Activated T-cell treated with anti-CD3 and anti-CD28 coated beads, Interleukin-2, amount 50 U/mL, for 4 hours (primary cell): ENCODE measurements at regions not wholly inside any gene's neighbourhood (a gene's known extent, or its start where the extent isn't known, plus 50 kb on each side); places are given as distances from the start of the nearest gene placed in this dataset.

ENCODE experiments used
- ATAC-seq, 2 donors: fragments of 200-7000 bp; cut with Tn5 transposase; one replicate each; pipeline ENCODE4 v1.10.0; 2021
- DNase-seq: peaks from one replicate; pipeline ENCODE4 v3.0.0-alpha.2; 2020
- H3K27me3 Mint-ChIP-seq: one replicate; pipeline ENCODE4 v1.8.0; 2021; ENCODE audit warnings: low read depth, mixed read lengths
- H3K36me3 Mint-ChIP-seq: one replicate; pipeline ENCODE4 v1.8.0; 2022; ENCODE audit warnings: mixed read lengths; ENCODE audit not compliant: insufficient read depth
- H3K4me1 Mint-ChIP-seq: one replicate; pipeline ENCODE4 v1.8.0; 2021; ENCODE audit warnings: low read depth, mixed read lengths
- H3K4me3 Mint-ChIP-seq: one replicate; pipeline ENCODE4 v1.8.0; 2021; ENCODE audit warnings: mild to moderate bottlenecking, moderate library complexity, mixed read lengths
- H3K9me3 Mint-ChIP-seq: one replicate; pipeline ENCODE4 v1.8.0; 2021; ENCODE audit warnings: mixed read lengths

- Mint-ChIP-seq H3K9me3 (no peaks in the 10 kb centered on the region), H3K4me3 (no peak overlapping the region), H3K4me1 (no peaks in the 10 kb centered on the region), H3K36me3 (no peaks in the 10 kb centered on the region), H3K27me3 (no peaks in the 10 kb centered on the region)
- DNase-seq (no peak), ATAC-seq (no peak)
Measured at GRCh38 chr5:89377767-89378455, 494.9 kb upstream of the MEF2C start.

GRCh38 chr5:89374818-89375521 lies 492.0 kb upstream of the MEF2C start:
- no peak overlapping the region for H3K4me3 Mint-ChIP-seq
- no peaks in the 10 kb centered on the region for H3K27me3 Mint-ChIP-seq
- DNase-seq (no peak), ATAC-seq (no peak)
- H3K4me1 Mint-ChIP-seq: no peaks in the 10 kb centered on the region
- no peaks in the 10 kb centered on the region for H3K9me3 Mint-ChIP-seq
- H3K36me3 Mint-ChIP-seq: no peaks in the 10 kb centered on the region

- Mint-ChIP-seq H3K4me3 (no peak overlapping the region), H3K4me1 (no peaks in the 10 kb centered on the region), H3K36me3 (no peaks in the 10 kb centered on the region), H3K27me3 (no peaks in the 10 kb centered on the region), H3K9me3 (peaks cover 5% of the 10 kb centered on the region)
- ATAC-seq: no peak
- no peak for DNase-seq
Measured at GRCh38 chr5:89374144-89374784, 491.3 kb upstream of the MEF2C start.

GRCh38 chr5:89372176-89372575 lies 489.2 kb upstream of the MEF2C start:
- DNase-seq: no peak
- Mint-ChIP-seq H3K36me3 (no peaks in the 10 kb centered on the region), H3K4me1 (no peaks in the 10 kb centered on the region), H3K9me3 (peaks cover 5% of the 10 kb centered on the region), H3K4me3 (no peak overlapping the region), H3K27me3 (no peaks in the 10 kb centered on the region)
- no peak for ATAC-seq

- Mint-ChIP-seq H3K9me3 (peaks cover 5% of the 10 kb centered on the region), H3K27me3 (no peaks in the 10 kb centered on the region), H3K4me3 (no peak overlapping the region), H3K4me1 (no peaks in the 10 kb centered on the region), H3K36me3 (no peaks in the 10 kb centered on the region)
- no peak for DNase-seq
- ATAC-seq: no peak
Measured at GRCh38 chr5:89371646-89372045, 488.7 kb upstream of the MEF2C start.

- ATAC-seq: no peak
- Mint-ChIP-seq H3K36me3 (no peaks in the 10 kb centered on the region), H3K9me3 (peaks cover 4% of the 10 kb centered on the region), H3K4me1 (no peaks in the 10 kb centered on the region), H3K27me3 (no peaks in the 10 kb centered on the region), H3K4me3 (no peak overlapping the region)
- DNase-seq: no peak
Measured at GRCh38 chr5:89359046-89359445, 476.1 kb upstream of the MEF2C start.

GRCh38 chr5:89353837-89354551 lies 471.0 kb upstream of the MEF2C start:
- H3K4me3 Mint-ChIP-seq: no peak overlapping the region
- H3K36me3 Mint-ChIP-seq: no peaks in the 10 kb centered on the region
- no peaks in the 10 kb centered on the region for H3K27me3 Mint-ChIP-seq
- no peaks in the 10 kb centered on the region for H3K9me3 Mint-ChIP-seq
- ATAC-seq (no peak), DNase-seq (no peak)
- H3K4me1 Mint-ChIP-seq: no peaks in the 10 kb centered on the region

- Mint-ChIP-seq H3K9me3 (no peaks in the 10 kb centered on the region), H3K4me1 (no peaks in the 10 kb centered on the region), H3K4me3 (no peak overlapping the region), H3K27me3 (no peaks in the 10 kb centered on the region), H3K36me3 (no peaks in the 10 kb centered on the region)
- no peak for ATAC-seq
- DNase-seq: no peak
Measured at GRCh38 chr5:89351975-89352374, 469.0 kb upstream of the MEF2C start.

- DNase-seq: no peak
- H3K36me3 Mint-ChIP-seq: no peaks in the 10 kb centered on the region
- no peak overlapping the region for H3K4me3 Mint-ChIP-seq
- H3K27me3 Mint-ChIP-seq: no peaks in the 10 kb centered on the region
- H3K4me1 Mint-ChIP-seq: no peaks in the 10 kb centered on the region
- H3K9me3 Mint-ChIP-seq: no peaks in the 10 kb centered on the region
- ATAC-seq: no peak
Measured at GRCh38 chr5:89351222-89351621, 468.2 kb upstream of the MEF2C start.

- ATAC-seq: no peak
- Mint-ChIP-seq H3K27me3 (no peaks in the 10 kb centered on the region), H3K4me1 (no peaks in the 10 kb centered on the region), H3K4me3 (no peak overlapping the region), H3K9me3 (no peaks in the 10 kb centered on the region), H3K36me3 (no peaks in the 10 kb centered on the region)
- no peak for DNase-seq
Measured at GRCh38 chr5:89350684-89351083, 467.7 kb upstream of the MEF2C start.

GRCh38 chr5:89349246-89349980 lies 466.4 kb upstream of the MEF2C start:
- Mint-ChIP-seq H3K4me1 (no peaks in the 10 kb centered on the region), H3K36me3 (no peaks in the 10 kb centered on the region)
- ATAC-seq: no peak

GRCh38 chr5:89346573-89346972 lies 463.6 kb upstream of the MEF2C start:
- ATAC-seq: no peak
- DNase-seq: no peak

More at GRCh38 chr5:89349246-89349980, 466.4 kb upstream of the MEF2C start:
- H3K9me3 Mint-ChIP-seq: no peaks in the 10 kb centered on the region
- H3K4me3 Mint-ChIP-seq: no peak overlapping the region
- no peak for DNase-seq
- H3K27me3 Mint-ChIP-seq: no peaks in the 10 kb centered on the region

GRCh38 chr5:89343666-89344065 lies 460.7 kb upstream of the MEF2C start:
- Mint-ChIP-seq H3K27me3 (no peaks in the 10 kb centered on the region), H3K4me3 (no peak overlapping the region), H3K9me3 (no peaks in the 10 kb centered on the region), H3K36me3 (no peaks in the 10 kb centered on the region), H3K4me1 (peaks cover 3% of the 10 kb centered on the region)
- DNase-seq (no peak), ATAC-seq (peak in 1 of 2 donors; percentile 28)

More at GRCh38 chr5:89346573-89346972, 463.6 kb upstream of the MEF2C start:
- no peaks in the 10 kb centered on the region for H3K9me3 Mint-ChIP-seq
- no peak overlapping the region for H3K4me3 Mint-ChIP-seq
- peaks cover 3% of the 10 kb centered on the region for H3K4me1 Mint-ChIP-seq
- H3K27me3 Mint-ChIP-seq: no peaks in the 10 kb centered on the region
- no peaks in the 10 kb centered on the region for H3K36me3 Mint-ChIP-seq
